ENCODE measurements at regions not wholly inside any gene's neighbourhood (a gene's known extent, or its start where the extent isn't known, plus 50 kb on each side); places are given as distances from the start of the nearest gene placed in this dataset.

DNA sequence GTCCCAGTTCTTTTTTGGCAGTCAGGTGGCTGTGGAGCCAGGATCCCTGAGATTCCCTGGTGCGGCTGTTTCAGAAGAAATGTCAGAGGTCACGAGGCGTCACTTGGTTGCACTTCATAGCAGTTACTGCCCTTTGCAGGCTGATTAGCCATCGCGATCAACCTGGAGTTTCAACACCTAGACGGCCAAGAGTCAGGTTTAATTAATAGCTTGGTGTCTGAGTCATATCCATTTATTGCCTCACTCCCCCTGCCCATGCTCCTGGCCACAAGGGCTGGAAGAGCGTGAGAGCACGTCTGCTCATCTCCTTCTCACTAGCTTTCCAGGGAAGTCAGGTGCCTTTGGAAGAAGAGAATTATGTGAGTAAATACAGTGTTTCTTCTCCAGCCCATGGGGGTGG is 552.3 kb downstream of the TSN start:
- TF ChIP-seq CTCF (IDR thresholded peaks at IDR 0.05; ENCODE audit: low read depth, low read length) (no peak), EZH2phosphoT487 (IDR thresholded peaks at IDR 0.05; ENCODE audit: low read depth) (no peak)

Measured in OCI-LY3 (cell line).